Adrenal gland (tissue), 9 donors: ENCODE measurements at regions not wholly inside any gene's neighbourhood (a gene's known extent, or its start where the extent isn't known, plus 50 kb on each side); places are given as distances from the start of the nearest gene placed in this dataset.

Source experiments
- DNase-seq, 7 donors: peaks; one replicate each; pipeline ENCODE4 v3.0.0-alpha.2; 2019 to 2020
- H3K27ac ChIP-seq, 5 donors: fragments of 200-600 bp; sonication (generic) in 4 of 5; 1 replicate in 3 of 5; 2 replicates in 2 of 5; pipeline versions ENCODE4 v1.5.1 to v1.8.0; 2016 to 2020; ENCODE audit warnings: mild to moderate bottlenecking in 1 of 5
- H3K27me3 ChIP-seq: fragments of 200-600 bp; 2 replicates; pipeline ENCODE4 v1.8.0; 2021
- H3K36me3 ChIP-seq, 2 donors: fragments of 200-600 bp; replicated peaks in 1 of 2; 1 replicate in 1 of 2; 2 replicates in 1 of 2; pipeline versions ENCODE4 v1.5.1 to v1.8.0; 2018 to 2022
- H3K4me1 ChIP-seq, 2 donors: fragments of 200-600 bp; replicated peaks in 1 of 2; 1 replicate in 1 of 2; 2 replicates in 1 of 2; pipeline versions ENCODE4 v1.5.1 to v1.8.0; 2018 to 2021
- H3K4me3 ChIP-seq, 4 donors: fragments of 200-600 bp; sonication (generic) in 3 of 4; one replicate each; pipeline ENCODE4 v1.5.1; 2016 to 2018
- H3K9me3 ChIP-seq, 3 donors: fragments of 200-600 bp; sonication (generic) in 1 of 3; replicated peaks in 1 of 3; 1 replicate in 2 of 3; 2 replicates in 1 of 3; pipeline versions ENCODE4 v1.5.1 to v1.8.0; 2016 to 2021
- POLR2A ChIP-seq, 2 donors: fragments of 450-650 bp; IDR thresholded peaks; one replicate each; pipeline ENCODE4 v1.6.1; 2017; ENCODE audit warnings: antibody characterized with exemption in 2 of 2, mild to moderate bottlenecking in 2 of 2, moderate library complexity in 1 of 2
- WGBS, 4 donors: extraction: QIAGEN DNeasy Blood & Tissue Kit in 2 of 4; methylation state at CpG; one replicate each; pipeline versions ENCODE4 v1.1.5 to v1.1.7; 2013 to 2017; 5-methylcytosine and 5-hydroxymethylcytosine counted together
- intact Hi-C, 2 donors: fragments of 100-400 bp; cut with DNase I; formaldehyde crosslinking; loops; one replicate each; pipeline versions ENCODE4 v1.14.1 to v1.15.0; 2022 to 2023
- TF ChIP-seq, protein P1 (sequence below), 6 experiments: fragments of 450-650 bp in 4 of 6; fragments of 200-600 bp in 2 of 6; sonication (generic) in 1 of 6; IDR thresholded peaks; 1 replicate in 5 of 6; 2 replicates in 1 of 6; pipeline versions ENCODE4 v1.5.1 to v1.8.0; 2016 to 2021; ENCODE audit warnings: antibody characterized with exemption in 6 of 6, mild to moderate bottlenecking in 2 of 6, moderate library complexity in 1 of 6
- donor health status: healthy with polysubstance abuse.
- donor health status: Bipolar disorder and iron deficiency.
- donor health status: DM: yes; HTN: yes; CAD: no.
- donor health status: DM: no; HTN: no; CAD: no.
- donor health status: DM: no; HTN: no; CAD: no.

DNA sequence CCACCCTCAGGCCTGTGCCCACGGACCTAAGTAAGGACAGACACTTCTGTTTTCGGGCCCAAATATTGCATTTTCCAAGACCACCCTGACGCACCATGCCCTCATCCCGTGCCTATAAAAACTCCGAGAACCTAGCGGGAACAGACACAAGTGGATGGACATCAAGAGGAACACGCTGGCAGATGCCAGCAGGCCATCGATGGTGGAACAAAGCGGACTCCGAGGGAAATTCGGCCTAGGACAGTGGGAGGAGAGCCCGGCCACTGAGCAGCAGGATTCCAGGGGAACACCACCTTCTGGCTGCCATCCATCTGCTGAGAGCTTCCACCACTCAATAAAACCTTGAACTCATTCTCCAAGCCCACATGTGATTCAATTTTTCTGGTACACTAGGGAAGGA lies 243.6 kb upstream of the ZWINT start:
- no peaks in the 10 kb centered on the region for H3K36me3 ChIP-seq
- no peaks in the 10 kb centered on the region for H3K27me3 ChIP-seq
- H3K4me1 ChIP-seq = no peaks in the 10 kb centered on the region
- no peak overlapping the region for H3K4me3 ChIP-seq
- WGBS, 4 donors = 71 to 87% (median 82%) methylated on average over 7 to 12 of the region's 12 CpGs
- no peak for TF ChIP-seq POLR2A (IDR thresholded peaks at IDR 0.05)
- TF ChIP-seq, protein P1, sequence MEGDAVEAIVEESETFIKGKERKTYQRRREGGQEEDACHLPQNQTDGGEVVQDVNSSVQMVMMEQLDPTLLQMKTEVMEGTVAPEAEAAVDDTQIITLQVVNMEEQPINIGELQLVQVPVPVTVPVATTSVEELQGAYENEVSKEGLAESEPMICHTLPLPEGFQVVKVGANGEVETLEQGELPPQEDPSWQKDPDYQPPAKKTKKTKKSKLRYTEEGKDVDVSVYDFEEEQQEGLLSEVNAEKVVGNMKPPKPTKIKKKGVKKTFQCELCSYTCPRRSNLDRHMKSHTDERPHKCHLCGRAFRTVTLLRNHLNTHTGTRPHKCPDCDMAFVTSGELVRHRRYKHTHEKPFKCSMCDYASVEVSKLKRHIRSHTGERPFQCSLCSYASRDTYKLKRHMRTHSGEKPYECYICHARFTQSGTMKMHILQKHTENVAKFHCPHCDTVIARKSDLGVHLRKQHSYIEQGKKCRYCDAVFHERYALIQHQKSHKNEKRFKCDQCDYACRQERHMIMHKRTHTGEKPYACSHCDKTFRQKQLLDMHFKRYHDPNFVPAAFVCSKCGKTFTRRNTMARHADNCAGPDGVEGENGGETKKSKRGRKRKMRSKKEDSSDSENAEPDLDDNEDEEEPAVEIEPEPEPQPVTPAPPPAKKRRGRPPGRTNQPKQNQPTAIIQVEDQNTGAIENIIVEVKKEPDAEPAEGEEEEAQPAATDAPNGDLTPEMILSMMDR (IDR thresholded peaks at IDR 0.05) = no peak
- no peaks in the 10 kb centered on the region for H3K9me3 ChIP-seq
- H3K27ac ChIP-seq = no peak overlapping the region
- intact Hi-C loops = no loop called here
- DNase-seq = no peak

DNA sequence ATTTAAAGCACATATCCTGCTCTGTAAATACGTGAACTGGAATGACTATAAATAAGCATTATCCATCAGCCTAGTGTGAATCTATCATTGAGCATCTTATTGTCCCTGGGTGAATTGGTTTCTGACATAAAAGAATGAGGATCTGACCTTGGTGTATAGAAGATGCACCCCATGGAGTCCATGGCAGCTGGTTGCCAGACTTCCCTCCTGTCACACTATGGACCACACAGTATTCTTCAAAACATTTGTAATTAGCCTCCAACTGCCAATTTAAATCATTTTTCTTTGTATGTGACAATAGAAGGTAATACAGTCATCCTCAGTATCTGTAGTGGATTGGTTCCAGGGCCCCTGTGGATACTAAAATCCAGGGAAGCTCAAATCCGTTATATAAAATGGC lies 238.1 kb upstream of the ZWINT start:
- DNase-seq = no peak
- 47 to 68% (median 52%) methylated on average over 2 of the region's 2 CpGs for WGBS, 4 donors
- H3K9me3 ChIP-seq = no peaks in the 10 kb centered on the region
- H3K4me3 ChIP-seq = no peak overlapping the region
- intact Hi-C loops = no loop called here
- TF ChIP-seq, protein P1 (IDR thresholded peaks at IDR 0.05) = no peak
- TF ChIP-seq POLR2A (IDR thresholded peaks at IDR 0.05) = no peak
- H3K4me1 ChIP-seq = no peaks in the 10 kb centered on the region
- no peaks in the 10 kb centered on the region for H3K36me3 ChIP-seq
- H3K27ac ChIP-seq = no peak overlapping the region
- H3K27me3 ChIP-seq = no peaks in the 10 kb centered on the region

DNA sequence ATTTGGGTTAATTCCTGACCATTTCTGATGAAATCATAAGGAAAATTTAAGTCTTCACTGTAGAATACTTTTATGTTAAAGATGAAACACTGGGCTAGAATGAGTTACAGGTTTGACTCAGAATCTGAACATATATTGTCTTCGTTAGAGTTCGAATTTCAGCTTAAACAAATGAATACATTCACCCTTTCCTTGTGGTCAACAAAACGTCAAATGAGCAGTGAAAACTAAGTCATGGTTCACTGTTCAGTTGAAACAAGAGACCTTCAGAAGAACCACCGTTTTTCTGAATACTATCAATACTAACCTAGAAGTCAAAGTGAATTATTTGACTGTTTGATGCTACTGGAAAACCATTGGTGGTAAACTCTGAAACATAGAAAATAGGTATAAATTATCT lies 235.2 kb upstream of the ZWINT start:
- Histone ChIP-seq H3K27ac (no peak overlapping the region), H3K4me3 (no peak overlapping the region), H3K27me3 (no peaks in the 10 kb centered on the region), H3K9me3 (no peaks in the 10 kb centered on the region), H3K4me1 (no peaks in the 10 kb centered on the region), H3K36me3 (no peaks in the 10 kb centered on the region)
- TF ChIP-seq POLR2A (IDR thresholded peaks at IDR 0.05) = no peak
- TF ChIP-seq, protein P1 (IDR thresholded peaks at IDR 0.05) = no peak
- intact Hi-C loops = no loop called here
- WGBS, 4 donors = 48 to 56% (median 52%) methylated on average over 4 of the region's 4 CpGs
- no peak for DNase-seq

DNA sequence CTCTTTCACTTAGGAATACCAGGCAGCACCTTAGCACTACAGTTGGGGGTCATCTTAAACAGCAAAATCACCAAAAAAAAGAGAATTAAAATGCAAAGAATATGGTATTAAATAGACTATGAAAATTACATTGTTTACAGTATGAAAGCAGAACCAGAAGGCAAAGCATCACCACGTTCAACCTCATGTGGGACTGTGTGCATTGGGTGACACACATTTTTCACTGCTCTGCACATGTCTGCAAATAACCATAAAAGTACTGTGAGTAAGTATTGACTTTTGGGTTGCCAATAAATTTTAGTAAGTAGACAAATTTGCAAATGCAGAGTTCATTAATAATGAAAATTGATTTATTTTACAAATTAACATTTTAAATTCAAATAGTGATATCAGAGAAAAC lies 232.1 kb upstream of the ZWINT start:
- 62 to 75% (median 72%) methylated on average over 1 of the region's 1 CpG for WGBS, 4 donors
- no peak overlapping the region for H3K27ac ChIP-seq
- H3K9me3 ChIP-seq = no peaks in the 10 kb centered on the region
- no peak overlapping the region for H3K4me3 ChIP-seq
- intact Hi-C loops = no loop called here
- no peak for DNase-seq
- H3K36me3 ChIP-seq = no peaks in the 10 kb centered on the region
- no peaks in the 10 kb centered on the region for H3K4me1 ChIP-seq
- no peak for TF ChIP-seq POLR2A (IDR thresholded peaks at IDR 0.05)
- TF ChIP-seq, protein P1 (IDR thresholded peaks at IDR 0.05) = no peak
- H3K27me3 ChIP-seq = no peaks in the 10 kb centered on the region
